ENCODE measurements at regions not wholly inside any gene's neighbourhood (a gene's known extent, or its start where the extent isn't known, plus 50 kb on each side); places are given as distances from the start of the nearest gene placed in this dataset.

DNA sequence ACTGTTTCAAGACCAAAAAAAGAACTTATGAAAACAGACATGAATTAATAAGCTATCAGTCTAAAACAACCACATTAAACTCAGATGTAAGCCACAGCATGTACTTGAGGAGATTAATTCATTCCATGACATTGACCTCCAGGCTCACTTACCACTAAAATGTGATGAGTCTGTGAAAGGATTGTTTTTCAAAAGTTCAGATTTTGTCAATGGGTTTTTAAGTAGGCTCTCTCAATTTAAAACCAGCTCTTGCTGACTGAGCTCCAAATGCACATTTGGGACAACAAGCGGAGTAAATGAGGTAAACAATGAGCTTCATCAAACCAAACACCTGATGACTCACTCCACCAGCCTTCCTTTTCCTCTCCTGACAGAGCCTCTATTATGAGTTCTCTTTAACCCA is 197.0 kb downstream of the SIM1 start:
- no peak for DNase-seq

DNA sequence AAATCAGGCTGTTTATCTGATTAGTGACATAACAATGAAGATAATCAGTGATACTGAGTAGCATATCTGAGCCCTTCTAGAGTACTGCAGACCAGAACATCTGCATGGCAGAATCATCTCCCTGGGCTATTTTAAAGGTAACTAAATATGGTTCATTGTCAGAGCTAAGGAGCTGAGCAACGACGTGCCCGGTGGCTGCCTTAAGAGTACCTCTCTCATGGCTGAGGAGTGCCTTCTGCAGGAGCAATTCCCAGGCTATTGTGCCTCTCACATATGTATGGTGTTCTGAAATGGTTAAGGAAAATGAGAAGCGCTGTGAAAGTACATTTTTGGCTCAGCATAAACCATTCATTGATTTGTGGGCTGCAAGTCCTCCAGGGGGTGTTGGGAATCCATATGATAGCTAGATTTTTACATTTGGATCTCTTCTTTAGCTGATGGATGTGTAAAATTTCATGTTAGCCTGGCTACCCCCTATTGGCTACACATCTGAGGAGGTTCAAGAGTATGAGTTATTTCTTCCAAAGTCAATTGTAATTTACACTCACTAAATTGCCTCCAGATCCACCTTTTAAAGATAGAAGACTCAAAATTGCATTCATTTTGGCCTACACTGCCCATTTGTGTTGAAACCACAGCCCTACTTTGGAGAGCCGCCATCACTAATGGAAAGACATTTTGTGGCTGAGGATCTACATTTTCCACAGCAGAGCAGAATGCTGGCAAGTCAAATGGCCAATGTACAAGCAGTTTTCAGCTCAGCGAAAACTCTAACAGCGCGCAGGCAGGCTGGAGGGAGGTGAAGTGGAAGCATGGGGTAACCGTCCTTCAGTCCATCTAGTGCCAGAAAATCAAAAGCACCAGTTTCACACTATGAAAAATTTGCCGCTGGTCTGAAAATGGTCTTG is 198.0 kb downstream of the SIM1 start:
- no peak for DNase-seq

DNA sequence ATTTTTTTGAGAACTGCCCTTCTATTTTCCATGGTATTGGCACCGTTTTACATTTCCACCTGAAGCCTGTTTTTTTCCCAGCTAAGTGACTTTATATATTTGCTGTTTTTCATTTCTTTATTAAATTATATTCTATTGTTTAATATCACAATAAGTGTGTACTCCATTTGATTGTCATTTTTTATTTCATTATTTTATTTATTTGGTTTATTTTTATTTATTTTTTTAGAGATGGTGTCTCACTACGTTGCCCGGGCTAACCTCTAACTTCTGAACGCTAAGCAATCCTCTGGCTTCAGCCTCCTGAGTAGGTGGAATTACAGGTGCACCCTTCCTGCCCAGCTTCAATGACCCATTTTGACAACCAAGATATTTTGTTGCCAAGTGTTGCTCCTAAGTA is 202.6 kb downstream of the SIM1 start:
- no peak for DNase-seq

DNA sequence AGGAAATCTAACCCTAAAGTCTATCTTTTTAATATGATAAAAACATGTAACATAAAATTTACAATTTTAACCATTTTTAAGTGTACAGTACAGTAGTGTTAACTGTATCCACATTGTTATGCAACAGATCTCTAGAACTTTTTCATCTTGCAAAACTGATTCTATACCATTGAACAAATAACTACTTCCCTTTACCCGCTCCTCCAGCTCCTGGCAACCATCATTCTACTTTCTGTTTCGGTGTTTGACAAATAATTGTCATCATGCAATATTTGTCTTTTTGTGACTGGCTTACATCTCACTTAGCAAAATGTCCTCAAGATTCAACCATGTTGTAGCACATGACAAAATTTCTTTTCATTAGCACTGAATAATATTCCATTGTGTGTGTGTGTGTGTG is 203.2 kb downstream of the SIM1 start:
- DNase-seq = peak; percentile 25

DNA sequence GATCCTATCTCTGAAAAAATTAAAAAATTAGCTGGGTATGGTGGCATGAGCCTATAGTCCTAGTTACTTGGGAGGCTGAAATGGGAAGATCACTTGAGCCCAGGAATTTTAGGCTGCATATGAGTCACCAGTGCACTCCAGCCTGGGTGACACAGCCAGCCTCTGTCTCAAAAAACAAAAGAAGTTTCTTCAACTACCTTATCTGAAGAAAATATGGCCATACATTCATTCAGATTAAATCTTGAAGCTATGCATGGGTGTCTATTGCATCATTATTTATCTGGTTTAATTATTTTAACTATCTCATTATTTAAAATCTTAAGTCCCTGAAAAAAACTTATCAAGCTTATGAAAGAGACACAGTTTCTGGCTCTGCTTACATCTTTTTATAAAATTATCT is 204.1 kb downstream of the SIM1 start:
- DNase-seq = no peak

DNA sequence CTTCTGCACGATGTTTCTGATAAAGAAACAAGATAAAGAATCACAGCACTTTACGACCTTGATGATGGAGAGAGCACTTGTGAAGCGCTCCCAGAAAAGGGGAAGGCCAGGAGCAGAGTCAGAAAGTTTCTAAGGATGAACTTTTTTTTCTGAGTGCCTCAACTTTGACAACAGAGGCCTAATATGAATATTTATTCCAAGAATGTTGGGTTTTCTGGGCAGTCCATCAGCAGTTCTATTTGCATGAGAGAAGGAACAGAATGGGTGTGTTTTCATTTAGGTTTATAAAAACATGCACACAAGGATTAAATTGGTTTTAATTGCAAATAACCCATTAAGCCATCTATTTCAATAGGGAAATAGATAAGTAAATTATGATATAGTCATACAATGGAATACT is 204.9 kb downstream of the SIM1 start:
- DNase-seq = no peak

DNA sequence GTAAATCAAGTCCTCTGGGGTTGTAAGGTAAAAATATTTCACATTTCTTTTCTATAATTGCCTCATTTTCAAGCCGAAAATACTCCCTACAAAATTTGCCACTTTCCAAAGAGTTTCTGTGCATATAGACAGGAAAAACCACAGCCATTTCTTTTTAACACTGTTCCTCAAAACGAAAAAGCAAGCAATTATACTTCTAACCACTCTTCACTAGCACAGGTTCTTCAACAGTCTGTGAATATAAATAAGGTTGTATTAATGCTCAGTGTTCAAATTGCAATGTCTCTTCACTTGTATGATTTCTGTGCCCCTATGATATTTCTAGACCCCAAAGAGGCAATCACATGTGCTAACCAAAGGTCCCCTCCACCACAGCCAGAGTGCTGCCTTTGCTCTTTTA is 206.0 kb downstream of the SIM1 start:
- DNase-seq = no peak

DNA sequence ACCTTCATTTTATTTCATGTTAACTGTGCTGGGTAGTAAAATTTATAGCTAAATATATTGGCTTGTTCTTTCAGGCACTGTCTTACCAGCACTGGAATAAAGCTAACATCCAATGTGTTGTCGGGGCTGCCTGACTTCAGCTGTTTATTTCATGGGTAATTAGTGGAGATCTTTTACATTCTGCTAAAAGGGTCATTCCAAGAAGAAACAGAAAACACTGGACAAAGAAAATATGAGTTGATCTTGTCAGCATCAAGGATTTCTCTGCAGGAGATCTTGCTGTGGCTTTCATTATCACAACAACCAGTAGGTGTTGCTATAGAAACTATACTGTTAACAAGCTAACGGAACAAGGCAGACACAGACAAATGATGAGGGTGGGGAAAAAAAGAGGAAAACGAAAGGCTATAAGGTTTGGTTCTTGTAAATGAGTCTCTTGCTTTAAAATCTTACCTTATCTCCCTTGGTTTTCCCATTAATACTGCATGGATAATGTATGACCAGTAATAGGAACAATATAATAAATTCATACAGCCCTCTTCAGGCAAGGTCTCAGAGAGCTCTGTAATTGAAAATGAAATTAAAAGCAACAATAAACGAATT is 206.8 kb downstream of the SIM1 start:
- DNase-seq = peak; percentile 29

DNA sequence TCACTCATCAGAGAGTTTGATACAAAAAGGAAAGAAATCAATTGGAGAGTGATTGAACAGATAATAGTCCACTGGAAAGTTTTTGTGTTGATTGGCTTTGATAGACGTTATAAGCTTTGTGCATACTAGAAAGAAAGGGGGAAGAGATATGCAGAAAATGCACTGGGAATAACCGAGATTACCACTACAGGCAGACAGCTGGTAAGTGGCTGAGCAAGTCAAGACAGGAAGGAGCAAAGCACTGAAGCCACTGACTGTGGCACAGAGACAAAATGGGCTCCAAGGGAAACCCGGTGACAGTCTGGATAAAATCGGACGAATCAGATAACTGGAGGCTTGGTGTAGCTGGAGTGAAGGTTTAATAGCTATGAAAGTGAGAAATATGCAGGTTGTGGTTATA is 209.0 kb downstream of the SIM1 start:
- DNase-seq = no peak

DNA sequence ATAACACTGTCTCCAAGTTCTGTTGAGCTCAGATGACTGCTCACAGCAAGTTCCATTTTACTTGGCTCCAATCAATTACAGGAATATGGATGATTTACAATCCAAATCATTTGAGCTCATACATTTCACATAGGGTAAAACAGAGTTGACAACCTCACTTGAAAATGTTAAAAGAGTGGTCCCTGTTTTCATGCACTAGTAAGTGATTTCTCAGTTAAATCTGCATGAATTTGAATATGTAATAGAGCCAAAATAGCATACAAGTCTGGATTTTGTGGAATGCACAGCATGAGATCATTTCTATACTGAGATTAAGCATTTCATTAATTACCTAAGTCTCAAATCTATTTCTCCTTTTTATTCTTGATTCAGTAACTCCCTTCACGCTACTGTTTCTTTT is 217.6 kb downstream of the SIM1 start:
- no peak for DNase-seq

DNA sequence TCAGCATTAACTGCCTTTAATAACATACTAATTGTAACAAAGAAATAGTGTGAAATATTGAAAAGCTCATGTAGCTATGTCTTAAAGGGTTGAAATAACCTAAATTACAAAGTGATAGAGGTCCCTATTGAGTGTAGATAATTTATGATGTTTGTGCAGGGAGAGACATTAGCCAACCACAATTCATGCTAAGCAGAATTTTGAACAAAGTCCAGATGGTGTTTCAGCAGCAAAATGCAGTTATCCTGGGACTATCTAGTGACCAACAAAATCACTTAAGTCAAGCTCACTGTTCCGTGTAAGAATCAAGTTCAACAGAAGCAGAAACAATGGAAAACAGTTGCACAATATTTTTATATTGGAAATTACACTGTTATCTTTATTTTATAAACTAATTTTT is 218.5 kb downstream of the SIM1 start:
- DNase-seq = no peak

DNA sequence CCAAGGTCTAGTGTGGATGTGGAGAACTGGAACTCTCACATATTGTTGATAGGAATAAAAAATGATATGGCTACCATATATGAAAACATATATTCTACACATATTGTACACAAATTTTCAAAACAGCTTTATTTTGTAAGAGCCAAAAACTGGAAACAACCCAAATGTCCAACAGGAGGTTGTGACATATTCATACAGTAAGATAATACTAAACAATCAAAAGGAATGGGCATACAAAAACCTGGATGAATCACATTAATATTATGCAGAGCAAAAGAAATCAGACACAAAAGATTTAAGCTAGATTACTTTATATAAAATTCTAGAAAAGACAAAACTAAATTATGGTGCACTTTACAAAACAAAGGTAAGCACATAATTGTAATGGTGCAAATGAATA is 223.9 kb downstream of the SIM1 start:
- DNase-seq = no peak

DNA sequence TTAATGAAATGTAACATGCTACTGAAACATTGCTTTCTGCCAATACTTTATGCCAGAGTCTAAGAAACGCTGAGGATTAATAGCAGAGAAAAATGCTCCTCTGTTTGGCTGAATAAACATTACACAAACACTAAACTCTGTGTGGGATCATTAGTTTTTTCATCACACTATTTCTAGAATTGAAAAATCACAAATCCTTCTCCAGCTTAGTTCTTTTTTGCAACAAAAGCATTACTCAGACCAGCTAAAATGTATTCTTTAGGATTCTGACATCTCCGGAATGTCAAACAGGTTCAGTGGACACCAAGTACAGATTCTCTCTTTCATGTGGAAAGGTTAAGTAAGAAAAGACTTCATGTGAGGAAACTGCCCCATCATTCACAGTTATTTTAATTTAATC is 226.9 kb downstream of the SIM1 start:
- no peak for DNase-seq

DNA sequence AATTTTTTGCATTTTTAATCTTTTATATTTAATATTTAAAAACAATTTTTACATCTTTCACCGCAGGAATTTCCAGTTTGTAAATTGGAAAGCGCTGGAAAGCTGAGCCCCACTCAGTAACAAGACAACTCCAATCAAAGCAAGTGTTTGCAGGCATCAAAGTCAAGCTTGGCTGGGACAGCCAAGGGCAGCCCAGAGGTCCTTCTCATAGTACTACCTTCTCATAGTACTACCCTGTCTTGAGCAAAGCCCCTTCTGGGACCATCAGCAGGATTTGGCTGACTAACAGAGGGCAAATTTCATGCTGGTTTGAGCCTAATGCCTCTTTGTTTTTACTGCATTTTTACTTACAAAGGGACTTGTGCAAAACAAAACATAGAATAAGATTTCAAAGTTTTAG is 228.3 kb downstream of the SIM1 start:
- DNase-seq = no peak

DNA sequence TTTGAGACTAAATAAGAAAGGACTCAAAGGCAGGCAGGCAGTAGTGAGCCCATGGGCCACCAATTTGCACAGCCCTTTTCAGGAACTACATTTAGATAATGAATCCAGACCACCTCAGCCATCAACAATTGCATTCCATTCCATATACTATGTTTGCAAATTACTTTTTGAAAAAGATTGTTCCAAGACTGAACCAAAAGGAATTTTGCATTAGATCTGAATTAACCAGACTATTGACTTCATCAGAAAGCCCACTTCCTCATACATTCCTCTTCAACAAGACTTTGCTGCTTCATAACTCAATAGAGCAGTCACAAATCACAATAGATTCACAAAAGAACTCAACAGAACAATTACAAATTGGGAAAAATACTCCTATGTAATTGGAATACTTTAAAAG is 229.1 kb downstream of the SIM1 start:
- DNase-seq = no peak

DNA sequence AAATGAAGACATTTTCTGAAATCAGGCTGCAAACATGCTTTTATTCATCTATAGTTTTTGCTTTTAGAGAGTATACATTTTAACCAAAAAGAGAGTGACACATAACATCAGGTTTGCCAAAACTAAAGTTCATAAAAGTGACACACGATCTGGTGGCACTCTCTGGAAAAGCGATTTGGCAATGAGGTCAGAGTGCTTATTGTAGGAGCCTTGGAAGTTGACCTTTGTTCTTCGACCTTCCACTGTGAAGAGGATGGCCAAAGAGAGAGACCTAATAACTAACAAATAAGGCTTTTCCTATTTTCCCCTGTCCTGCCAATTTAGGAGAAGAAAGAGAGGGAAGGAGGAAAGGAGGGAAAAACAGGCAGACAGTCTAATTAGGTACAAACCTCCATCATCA is 230.1 kb downstream of the SIM1 start:
- DNase-seq = no peak

DNA sequence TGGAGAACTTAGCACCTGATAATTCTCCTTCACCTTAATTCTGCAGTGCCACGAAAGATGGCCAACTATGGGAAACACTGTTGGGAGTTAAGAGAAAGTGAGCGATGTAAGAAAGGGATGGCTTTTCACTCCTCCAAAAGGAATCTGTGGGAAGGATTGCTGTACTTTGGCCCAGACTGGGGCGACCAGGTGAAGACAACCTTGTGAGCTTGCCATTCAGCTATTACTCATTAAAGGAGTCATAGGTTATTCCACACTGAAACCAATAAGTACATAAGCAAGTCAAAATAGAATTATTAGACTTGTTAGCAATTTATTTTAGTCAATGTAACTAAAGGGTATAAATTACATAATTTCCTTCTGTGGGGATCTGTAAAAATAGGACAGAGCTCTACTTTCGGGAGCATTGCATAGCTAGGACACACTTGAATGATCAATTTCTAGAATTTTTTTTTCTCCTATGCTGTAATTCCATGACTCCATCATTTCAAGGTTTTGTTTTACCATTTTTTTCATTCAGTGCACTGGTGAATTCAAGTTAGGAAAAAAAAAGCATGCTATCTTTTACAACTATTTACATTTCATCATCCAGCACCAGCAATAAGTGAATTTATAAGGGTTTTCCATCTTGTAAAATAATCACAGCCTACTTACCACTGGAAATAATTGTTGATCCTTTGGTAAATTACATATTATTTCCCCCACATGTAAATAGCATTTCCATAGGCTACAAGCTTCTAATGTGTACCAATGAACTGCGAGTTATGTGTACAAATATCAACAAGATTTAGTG is 231.7 kb downstream of the SIM1 start:
- no peak for DNase-seq

DNA sequence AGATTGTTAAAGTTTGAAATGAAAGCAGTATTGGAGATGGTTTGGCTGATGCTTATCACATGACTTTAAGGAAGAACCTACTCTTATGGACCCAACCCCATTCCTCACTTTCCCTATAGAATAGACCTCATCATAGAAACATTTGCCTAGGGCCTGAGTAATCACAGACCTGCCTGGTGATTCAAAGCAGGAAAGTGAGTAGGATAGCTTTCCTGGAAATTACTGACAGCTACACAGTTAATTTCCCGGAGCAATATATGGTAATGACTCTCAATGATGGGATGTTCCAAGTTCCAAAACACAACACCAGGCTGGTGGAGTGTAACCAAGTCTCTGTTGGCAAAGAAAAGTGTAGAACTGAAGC is 233.8 kb downstream of the SIM1 start:
- no peak for DNase-seq

DNA sequence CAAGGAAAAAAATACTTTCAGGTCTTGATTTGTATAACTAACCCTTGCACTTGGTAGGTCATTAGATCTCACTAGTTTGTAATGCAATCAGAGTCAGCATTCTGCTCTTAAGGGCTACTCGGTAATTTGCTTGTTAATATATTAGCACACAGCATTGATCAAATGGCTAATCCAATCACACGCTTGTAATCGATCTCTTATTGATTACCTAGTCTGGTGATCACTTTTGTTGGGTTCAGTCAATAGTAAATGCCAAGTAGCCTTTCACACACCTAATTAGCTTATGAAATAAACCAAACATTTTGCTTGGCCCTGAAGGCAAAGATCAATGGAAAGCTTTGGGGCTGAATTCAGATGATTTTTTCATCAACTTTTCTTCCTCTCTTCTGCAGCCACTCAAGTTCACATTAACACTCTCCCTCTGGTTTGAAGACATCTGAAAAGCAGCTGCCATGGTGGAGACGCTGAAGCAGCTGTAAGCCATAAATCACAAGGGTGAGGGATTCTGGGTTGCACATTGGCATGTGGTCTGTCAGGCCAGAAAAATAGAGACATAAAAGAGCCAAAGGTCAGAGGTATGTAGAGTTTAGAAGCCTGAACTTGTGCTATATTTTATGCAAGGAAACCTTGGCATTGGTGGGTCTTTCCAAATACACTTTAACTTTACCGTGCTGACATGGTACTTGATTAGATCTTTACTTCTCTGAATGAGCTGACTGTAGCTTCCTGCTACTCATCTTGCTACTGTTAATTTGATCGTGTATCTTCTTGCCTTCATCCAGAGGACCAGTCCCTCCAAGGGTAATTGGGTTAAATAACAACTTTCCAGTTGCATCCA is 234.4 kb downstream of the SIM1 start:
- DNase-seq = no peak

DNA sequence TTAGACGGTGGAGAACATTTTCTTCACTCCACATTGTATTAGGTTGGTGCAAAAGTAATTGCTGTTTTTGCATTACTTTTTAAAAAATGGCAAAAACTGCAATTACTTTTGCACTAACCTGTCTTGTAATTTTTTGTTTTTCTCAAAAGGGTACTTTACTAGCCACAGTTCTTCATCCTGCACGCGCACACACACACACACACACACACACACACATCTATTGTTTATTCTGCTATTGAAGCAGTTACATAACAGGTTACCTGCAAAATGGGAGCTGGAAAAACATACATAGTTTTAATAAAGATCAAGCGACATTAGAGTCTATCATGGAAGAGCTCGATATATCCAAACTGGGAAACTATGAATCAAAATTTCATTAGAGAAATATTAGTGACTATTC is 235.2 kb downstream of the SIM1 start:
- no peak for DNase-seq

DNA sequence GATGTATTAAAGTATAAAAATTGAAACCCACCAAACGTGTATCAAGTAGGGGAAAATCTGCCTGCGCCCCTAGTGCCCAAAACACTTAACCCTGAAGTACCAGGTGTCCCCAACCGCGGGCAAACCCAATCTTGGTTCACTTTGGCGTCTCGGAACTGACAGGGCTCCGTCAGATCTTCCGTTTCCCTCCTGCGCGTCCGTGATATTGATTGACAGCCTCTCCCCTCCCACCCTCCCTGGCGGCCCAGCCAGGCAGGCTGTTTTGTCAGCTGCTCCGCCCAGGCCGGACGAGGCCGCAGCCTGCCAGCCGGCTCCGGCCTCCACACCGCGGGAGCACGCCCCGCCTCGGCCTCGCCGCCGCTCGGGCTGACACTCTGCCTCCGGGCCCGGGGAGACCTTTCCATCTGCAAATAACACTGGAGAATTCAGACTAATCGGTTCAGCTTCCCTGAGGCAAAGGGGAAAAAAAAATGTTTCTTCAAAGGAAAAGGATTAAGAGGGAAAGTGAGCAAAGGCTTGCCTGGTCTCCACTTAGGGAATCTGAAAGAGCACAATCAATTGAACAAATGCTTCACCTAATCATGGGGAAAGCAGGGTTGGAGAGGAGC is 234.9 kb upstream of the MCHR2 start:
- no peak for DNase-seq

DNA sequence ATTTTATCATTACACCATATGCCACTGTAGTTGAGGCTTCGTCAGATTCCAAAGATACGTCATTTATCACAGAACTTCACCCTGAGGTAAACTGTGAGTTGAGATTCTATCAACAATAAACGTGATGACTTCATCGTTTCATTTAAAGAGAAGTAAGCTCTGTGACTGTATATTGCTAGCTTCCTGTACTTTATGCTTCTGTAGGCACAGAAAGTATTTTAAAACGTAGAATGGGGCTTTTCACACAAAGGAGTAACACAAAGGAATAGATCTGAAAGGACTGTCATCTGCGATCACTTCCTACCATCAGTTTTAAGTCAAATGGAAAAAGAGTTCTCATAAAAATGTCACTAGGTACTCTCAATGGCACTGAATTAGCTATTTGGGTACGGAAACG is 234.4 kb upstream of the MCHR2 start:
- DNase-seq = no peak

DNA sequence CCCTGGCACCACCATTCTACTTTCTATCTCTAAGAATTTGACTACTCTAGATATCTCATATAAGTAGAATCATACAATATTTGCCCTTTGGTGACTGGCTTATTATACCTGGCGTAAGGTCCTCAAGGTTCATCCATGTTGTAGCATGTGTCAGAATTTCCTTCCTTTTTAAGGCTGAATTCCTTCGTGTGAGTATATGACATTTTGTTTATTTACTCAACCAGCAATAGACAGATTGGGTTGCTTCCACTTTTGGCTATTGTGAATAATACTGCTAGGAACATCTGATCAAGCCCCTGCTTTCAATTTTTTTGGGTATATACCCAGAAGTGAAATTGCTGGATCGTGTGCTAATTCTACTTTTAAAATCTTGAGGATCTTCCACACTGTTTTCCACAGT is 232.8 kb upstream of the MCHR2 start:
- DNase-seq = no peak
